ENCODE measurements at regions not wholly inside any gene's neighbourhood (a gene's known extent, or its start where the extent isn't known, plus 50 kb on each side); places are given as distances from the start of the nearest gene placed in this dataset.

- H3K4me3 ChIP-seq (ENCODE audit: low read depth, low read length) = no peak overlapping the region
- TF ChIP-seq CTCF (IDR thresholded peaks at IDR 0.05; ENCODE audit: insufficient read depth, low read length, poor library complexity, severe bottlenecking) = no peak
- H3K36me3 ChIP-seq (ENCODE audit: control insufficient read depth, insufficient read depth, low read length) = peaks cover 3% of the 10 kb centered on the region
- H3K27me3 ChIP-seq (ENCODE audit: control insufficient read depth, insufficient read depth, low read length) = no peaks in the 10 kb centered on the region
- no peak for DNase-seq (ENCODE audit: low read depth)
These were observed 152.6 kb upstream of the KLF14 start for GRCh38 chr7:130886438-130887135.

GRCh38 chr7:130887182-130887956, 153.4 kb upstream of the KLF14 start:
- TF ChIP-seq CTCF (IDR thresholded peaks at IDR 0.05; ENCODE audit: insufficient read depth, low read length, poor library complexity, severe bottlenecking) = no peak
- peaks cover under 1% of the 10 kb centered on the region for H3K36me3 ChIP-seq (ENCODE audit: control insufficient read depth, insufficient read depth, low read length)
- no peaks in the 10 kb centered on the region for H3K27me3 ChIP-seq (ENCODE audit: control insufficient read depth, insufficient read depth, low read length)
- DNase-seq (ENCODE audit: low read depth) = no peak
- no peak overlapping the region for H3K4me3 ChIP-seq (ENCODE audit: low read depth, low read length)

GRCh38 chr7:130887957-130888371, 154.0 kb upstream of the KLF14 start:
- no peaks in the 10 kb centered on the region for H3K36me3 ChIP-seq (ENCODE audit: control insufficient read depth, insufficient read depth, low read length)
- DNase-seq (ENCODE audit: low read depth) = no peak
- no peaks in the 10 kb centered on the region for H3K27me3 ChIP-seq (ENCODE audit: control insufficient read depth, insufficient read depth, low read length)
- TF ChIP-seq CTCF (IDR thresholded peaks at IDR 0.05; ENCODE audit: insufficient read depth, low read length, poor library complexity, severe bottlenecking) = no peak
- no peak overlapping the region for H3K4me3 ChIP-seq (ENCODE audit: low read depth, low read length)

GRCh38 chr7:130888468-130888867, 154.5 kb upstream of the KLF14 start:
- no peak for DNase-seq (ENCODE audit: low read depth)
- no peak for TF ChIP-seq CTCF (IDR thresholded peaks at IDR 0.05; ENCODE audit: insufficient read depth, low read length, poor library complexity, severe bottlenecking)
- Histone ChIP-seq H3K4me3 (ENCODE audit: low read depth, low read length) (no peak overlapping the region), H3K27me3 (ENCODE audit: control insufficient read depth, insufficient read depth, low read length) (no peaks in the 10 kb centered on the region), H3K36me3 (ENCODE audit: control insufficient read depth, insufficient read depth, low read length) (no peaks in the 10 kb centered on the region)

- no peaks in the 10 kb centered on the region for H3K27me3 ChIP-seq (ENCODE audit: control insufficient read depth, insufficient read depth, low read length)
- no peak overlapping the region for H3K4me3 ChIP-seq (ENCODE audit: low read depth, low read length)
- H3K36me3 ChIP-seq (ENCODE audit: control insufficient read depth, insufficient read depth, low read length) = no peaks in the 10 kb centered on the region
- no peak for DNase-seq (ENCODE audit: low read depth)
- no peak for TF ChIP-seq CTCF (IDR thresholded peaks at IDR 0.05; ENCODE audit: insufficient read depth, low read length, poor library complexity, severe bottlenecking)
These were observed 156.4 kb upstream of the KLF14 start for GRCh38 chr7:130890176-130891020.

Data from kidney epithelial cell (primary cell).